ENCODE measurements at regions not wholly inside any gene's neighbourhood (a gene's known extent, or its start where the extent isn't known, plus 50 kb on each side); places are given as distances from the start of the nearest gene placed in this dataset.

GRCh38 chr3:159892171-159892795, 96.4 kb upstream of the IL12A start:
- Histone ChIP-seq H3K36me3 (ENCODE audit: control insufficient read depth in 2 of 2, insufficient read depth in 1 of 2, low read length in 2 of 2) (peaks cover 0 to 40% of the 10 kb centered on the region in 2 experiments; a peak in 2 of 3 replicates), H3K9me3 (ENCODE audit: control insufficient read depth, insufficient read depth, low read depth, low read length) (no peaks in the 10 kb centered on the region), H3K4me1 (ENCODE audit: control insufficient read depth, insufficient read depth, low read length) (peaks cover 5% of the 10 kb centered on the region), H3K27ac (ENCODE audit: extremely low read depth, low read depth, low read length) (no peak overlapping the region), H3K4me3 (ENCODE audit: low read depth, low read length) (no peak overlapping the region)
- CTCF ChIA-PET = interaction anchor here (0.6 to 1.1 kb wide), 2 partner anchors 65 to 90 kb away, joined by 3 read pairs; no protein-coding TSS in a partner anchor
- no peak for TF ChIP-seq ZNF274 (IDR thresholded peaks at IDR 0.05; ENCODE audit: low read length)
- TF ChIP-seq ZNF274 (tag by site-specific recombination; IDR thresholded peaks at IDR 0.05; ENCODE audit: borderline replicate concordance) = no peak
- no peak for TF ChIP-seq ZNF843 (tag by site-specific recombination; IDR thresholded peaks at IDR 0.05)
- no peak for TF ChIP-seq RBAK (tag by site-specific recombination; IDR thresholded peaks at IDR 0.05)
- TF ChIP-seq SCRT2 (tag by site-specific recombination; IDR thresholded peaks at IDR 0.05) = no peak
- TF ChIP-seq, protein P1, sequence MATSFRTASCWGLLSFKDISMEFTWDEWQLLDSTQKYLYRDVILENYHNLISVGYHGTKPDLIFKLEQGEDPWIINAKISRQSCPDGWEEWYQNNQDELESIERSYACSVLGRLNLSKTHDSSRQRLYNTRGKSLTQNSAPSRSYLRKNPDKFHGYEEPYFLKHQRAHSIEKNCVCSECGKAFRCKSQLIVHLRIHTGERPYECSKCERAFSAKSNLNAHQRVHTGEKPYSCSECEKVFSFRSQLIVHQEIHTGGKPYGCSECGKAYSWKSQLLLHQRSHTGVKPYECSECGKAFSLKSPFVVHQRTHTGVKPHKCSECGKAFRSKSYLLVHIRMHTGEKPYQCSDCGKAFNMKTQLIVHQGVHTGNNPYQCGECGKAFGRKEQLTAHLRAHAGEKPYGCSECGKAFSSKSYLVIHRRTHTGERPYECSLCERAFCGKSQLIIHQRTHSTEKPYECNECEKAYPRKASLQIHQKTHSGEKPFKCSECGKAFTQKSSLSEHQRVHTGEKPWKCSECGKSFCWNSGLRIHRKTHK (tag by site-specific recombination; IDR thresholded peaks at IDR 0.05) = no peak
- TF ChIP-seq ZNF654 (tag by site-specific recombination; IDR thresholded peaks at IDR 0.05; ENCODE audit: low read depth) = no peak
- TF ChIP-seq, protein P2, sequence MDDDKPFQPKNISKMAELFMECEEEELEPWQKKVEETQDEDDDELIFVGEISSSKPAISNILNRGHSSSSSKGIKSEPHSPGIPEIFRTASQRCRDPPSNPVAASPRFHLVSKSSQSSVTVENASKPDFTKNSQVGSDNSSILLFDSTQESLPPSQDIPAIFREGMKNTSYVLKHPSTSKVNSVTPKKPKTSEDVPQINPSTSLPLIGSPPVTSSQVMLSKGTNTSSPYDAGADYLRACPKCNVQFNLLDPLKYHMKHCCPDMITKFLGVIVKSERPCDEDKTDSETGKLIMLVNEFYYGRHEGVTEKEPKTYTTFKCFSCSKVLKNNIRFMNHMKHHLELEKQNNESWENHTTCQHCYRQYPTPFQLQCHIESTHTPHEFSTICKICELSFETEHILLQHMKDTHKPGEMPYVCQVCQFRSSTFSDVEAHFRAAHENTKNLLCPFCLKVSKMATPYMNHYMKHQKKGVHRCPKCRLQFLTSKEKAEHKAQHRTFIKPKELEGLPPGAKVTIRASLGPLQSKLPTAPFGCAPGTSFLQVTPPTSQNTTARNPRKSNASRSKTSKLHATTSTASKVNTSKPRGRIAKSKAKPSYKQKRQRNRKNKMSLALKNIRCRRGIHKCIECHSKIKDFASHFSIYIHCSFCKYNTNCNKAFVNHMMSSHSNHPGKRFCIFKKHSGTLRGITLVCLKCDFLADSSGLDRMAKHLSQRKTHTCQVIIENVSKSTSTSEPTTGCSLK (tag by site-specific recombination; IDR thresholded peaks at IDR 0.05) = no peak
- no peak for TF ChIP-seq KLF9 (tag by site-specific recombination; IDR thresholded peaks at IDR 0.05; ENCODE audit: low read depth)
- TF ChIP-seq, protein P3, sequence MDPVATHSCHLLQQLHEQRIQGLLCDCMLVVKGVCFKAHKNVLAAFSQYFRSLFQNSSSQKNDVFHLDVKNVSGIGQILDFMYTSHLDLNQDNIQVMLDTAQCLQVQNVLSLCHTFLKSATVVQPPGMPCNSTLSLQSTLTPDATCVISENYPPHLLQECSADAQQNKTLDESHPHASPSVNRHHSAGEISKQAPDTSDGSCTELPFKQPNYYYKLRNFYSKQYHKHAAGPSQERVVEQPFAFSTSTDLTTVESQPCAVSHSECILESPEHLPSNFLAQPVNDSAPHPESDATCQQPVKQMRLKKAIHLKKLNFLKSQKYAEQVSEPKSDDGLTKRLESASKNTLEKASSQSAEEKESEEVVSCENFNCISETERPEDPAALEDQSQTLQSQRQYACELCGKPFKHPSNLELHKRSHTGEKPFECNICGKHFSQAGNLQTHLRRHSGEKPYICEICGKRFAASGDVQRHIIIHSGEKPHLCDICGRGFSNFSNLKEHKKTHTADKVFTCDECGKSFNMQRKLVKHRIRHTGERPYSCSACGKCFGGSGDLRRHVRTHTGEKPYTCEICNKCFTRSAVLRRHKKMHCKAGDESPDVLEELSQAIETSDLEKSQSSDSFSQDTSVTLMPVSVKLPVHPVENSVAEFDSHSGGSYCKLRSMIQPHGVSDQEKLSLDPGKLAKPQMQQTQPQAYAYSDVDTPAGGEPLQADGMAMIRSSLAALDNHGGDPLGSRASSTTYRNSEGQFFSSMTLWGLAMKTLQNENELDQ (tag by site-specific recombination; IDR thresholded peaks at IDR 0.05; ENCODE audit: low read depth) = no peak
- TF ChIP-seq ZNF555 (tag by site-specific recombination; conservative IDR thresholded peaks at IDR 0.05) = no peak
- TF ChIP-seq ZNF791 (tag by site-specific recombination; IDR thresholded peaks at IDR 0.05) = no peak
- TF ChIP-seq, protein P4, sequence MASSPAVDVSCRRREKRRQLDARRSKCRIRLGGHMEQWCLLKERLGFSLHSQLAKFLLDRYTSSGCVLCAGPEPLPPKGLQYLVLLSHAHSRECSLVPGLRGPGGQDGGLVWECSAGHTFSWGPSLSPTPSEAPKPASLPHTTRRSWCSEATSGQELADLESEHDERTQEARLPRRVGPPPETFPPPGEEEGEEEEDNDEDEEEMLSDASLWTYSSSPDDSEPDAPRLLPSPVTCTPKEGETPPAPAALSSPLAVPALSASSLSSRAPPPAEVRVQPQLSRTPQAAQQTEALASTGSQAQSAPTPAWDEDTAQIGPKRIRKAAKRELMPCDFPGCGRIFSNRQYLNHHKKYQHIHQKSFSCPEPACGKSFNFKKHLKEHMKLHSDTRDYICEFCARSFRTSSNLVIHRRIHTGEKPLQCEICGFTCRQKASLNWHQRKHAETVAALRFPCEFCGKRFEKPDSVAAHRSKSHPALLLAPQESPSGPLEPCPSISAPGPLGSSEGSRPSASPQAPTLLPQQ (tag by site-specific recombination; IDR thresholded peaks at IDR 0.05) = no peak
- no peak for TF ChIP-seq MZF1 (tag by site-specific recombination; IDR thresholded peaks at IDR 0.05; ENCODE audit: borderline replicate concordance)
- POLR2A ChIA-PET = no interaction called here

DNA sequence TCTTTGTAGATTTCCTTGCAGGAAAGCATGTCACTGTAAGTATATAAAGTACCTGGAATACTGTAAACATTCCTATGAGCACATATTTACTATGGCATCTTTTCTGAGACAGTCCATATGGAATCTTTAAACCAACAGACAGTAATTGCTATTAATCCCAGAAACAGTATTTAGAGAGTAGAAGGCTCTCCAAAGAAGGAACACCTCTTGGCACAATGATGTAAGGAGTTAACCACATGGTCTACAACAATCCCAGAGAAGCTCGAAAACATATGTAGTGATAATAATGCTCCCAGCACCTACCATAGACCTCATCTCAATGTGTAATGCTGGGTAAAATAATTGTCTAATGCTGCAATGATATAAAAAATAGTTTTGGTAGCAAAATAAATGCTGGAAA, 95.8 kb upstream of the IL12A start:
- POLR2A ChIA-PET = no interaction called here
- CTCF ChIA-PET = interaction anchor here (0.6 to 1.2 kb wide), 2 partner anchors 89 to 113 kb away, joined by 3 to 6 read pairs; no protein-coding TSS in a partner anchor
- TF ChIP-seq ZBTB17 (tag by site-specific recombination; IDR thresholded peaks at IDR 0.05) (no peak), ZNF792 (tag by site-specific recombination; IDR thresholded peaks at IDR 0.05) (no peak), ZNF837 (tag by site-specific recombination; IDR thresholded peaks at IDR 0.05) (no peak), OVOL3 (tag by site-specific recombination; IDR thresholded peaks at IDR 0.05) (no peak), ZNF530 (tag by site-specific recombination; IDR thresholded peaks at IDR 0.05; ENCODE audit: low read depth) (no peak), ZNF112 (tag by site-specific recombination; IDR thresholded peaks at IDR 0.05) (no peak)

More for the DNA sequence above, 95.8 kb upstream of the IL12A start:
- Histone ChIP-seq H3K9me3 (ENCODE audit: control insufficient read depth, insufficient read depth, low read depth, low read length) (no peaks in the 10 kb centered on the region), H3K27ac (ENCODE audit: extremely low read depth, low read depth, low read length) (no peak overlapping the region), H3K36me3 (ENCODE audit: control insufficient read depth in 2 of 2, insufficient read depth in 1 of 2, low read length in 2 of 2) (peaks cover 0 to 40% of the 10 kb centered on the region in 2 experiments; a peak in 2 of 3 replicates), H3K4me1 (ENCODE audit: control insufficient read depth, insufficient read depth, low read length) (peaks cover 7% of the 10 kb centered on the region), H3K4me3 (ENCODE audit: low read depth, low read length) (no peak overlapping the region)

Measured in HEK293 (cell line).